ENCODE measurements at regions not wholly inside any gene's neighbourhood (a gene's known extent, or its start where the extent isn't known, plus 50 kb on each side); places are given as distances from the start of the nearest gene placed in this dataset.

DNA sequence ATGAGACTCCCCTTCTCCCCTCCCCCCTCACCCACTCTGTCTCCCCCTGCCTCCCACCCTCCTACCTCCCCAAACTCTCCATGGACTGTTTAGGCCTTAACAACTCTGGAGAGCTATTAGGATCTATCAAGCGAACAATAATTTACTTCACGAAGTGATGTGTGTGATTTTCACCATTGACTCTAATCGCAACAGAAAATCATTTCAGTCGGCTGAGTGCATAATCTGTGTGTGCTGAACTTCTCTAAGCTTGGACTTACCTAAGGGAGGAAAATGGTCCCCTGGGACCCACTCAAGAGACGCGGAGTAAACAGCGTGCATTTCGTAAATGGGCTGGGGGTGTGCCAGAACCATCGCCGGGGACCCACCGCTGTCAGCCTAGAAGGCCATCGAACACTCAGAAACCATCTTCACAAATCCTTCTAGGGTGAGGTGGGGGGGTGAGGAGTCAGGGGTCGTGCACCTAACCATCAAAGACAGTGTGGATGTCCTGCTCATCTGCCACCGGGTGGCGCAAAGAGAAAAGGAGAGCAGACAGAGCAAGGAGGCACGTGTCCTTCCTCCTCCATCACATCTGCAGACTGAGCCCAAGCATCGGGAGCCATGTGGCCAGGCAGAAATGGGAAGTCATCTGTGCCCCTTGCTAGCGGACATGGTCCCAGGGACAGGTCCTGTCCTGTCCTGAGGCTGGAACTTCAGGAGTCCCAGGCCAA lies 62.1 kb upstream of the NUP50 start:
- no peak for TF ChIP-seq POLR2A (IDR thresholded peaks at IDR 0.05; ENCODE audit: low read length)
- TF ChIP-seq GATA1 (IDR thresholded peaks at IDR 0.05; ENCODE audit: low read depth, low read length) = no peak

Measured in erythroblast (primary cell).